ENCODE measurements at regions not wholly inside any gene's neighbourhood (a gene's known extent, or its start where the extent isn't known, plus 50 kb on each side); places are given as distances from the start of the nearest gene placed in this dataset.
"Not testable (repeated sequence)": the region's sequence is repeated elsewhere in the genome, so short reads cannot be mapped to it uniquely, and the experiment has no call there.

DNA sequence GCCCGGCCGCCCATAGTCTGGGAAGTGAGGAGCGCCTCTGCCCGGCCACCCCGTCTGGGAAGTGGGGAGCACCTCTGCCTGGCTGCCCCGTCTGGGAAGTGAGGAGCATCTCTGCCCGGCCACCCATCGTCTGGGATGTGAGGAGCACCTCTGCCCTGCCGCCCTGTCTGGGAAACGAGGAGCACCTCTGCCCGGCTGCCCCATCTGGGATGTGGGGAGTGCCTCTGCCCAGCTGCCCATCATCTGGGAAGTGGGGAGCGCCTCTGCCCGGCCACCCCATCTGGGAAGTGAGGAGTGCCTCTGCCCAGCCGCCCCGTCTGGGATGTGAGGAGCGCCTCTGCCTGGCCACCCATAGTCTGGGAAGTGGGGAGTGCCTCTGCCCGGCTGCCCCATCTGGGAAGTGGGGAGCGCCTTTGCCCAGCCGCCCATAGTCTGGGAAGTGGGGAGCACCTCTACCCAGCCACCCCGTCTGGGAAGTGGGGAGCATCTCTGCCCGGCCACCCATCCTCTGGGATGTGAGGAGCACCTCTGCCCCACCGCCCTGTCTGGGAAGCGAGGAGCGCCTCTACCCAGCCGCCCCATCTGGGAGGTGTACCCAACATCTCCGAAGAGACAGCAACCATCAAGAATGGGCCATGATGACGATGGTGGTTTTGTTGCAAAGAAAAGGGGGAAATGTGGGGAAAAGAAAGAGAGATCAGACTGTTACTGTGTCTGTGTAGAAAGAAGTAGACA lies 92.5 kb upstream of the ZNF519 start:
- TF ChIP-seq, protein P1, sequence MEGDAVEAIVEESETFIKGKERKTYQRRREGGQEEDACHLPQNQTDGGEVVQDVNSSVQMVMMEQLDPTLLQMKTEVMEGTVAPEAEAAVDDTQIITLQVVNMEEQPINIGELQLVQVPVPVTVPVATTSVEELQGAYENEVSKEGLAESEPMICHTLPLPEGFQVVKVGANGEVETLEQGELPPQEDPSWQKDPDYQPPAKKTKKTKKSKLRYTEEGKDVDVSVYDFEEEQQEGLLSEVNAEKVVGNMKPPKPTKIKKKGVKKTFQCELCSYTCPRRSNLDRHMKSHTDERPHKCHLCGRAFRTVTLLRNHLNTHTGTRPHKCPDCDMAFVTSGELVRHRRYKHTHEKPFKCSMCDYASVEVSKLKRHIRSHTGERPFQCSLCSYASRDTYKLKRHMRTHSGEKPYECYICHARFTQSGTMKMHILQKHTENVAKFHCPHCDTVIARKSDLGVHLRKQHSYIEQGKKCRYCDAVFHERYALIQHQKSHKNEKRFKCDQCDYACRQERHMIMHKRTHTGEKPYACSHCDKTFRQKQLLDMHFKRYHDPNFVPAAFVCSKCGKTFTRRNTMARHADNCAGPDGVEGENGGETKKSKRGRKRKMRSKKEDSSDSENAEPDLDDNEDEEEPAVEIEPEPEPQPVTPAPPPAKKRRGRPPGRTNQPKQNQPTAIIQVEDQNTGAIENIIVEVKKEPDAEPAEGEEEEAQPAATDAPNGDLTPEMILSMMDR (IDR thresholded peaks at IDR 0.05) = not testable (repeated sequence)
- not testable (repeated sequence) for TF ChIP-seq POLR2A (IDR thresholded peaks at IDR 0.05)
